NT2/D1 (cell line): ENCODE measurements at regions not wholly inside any gene's neighbourhood (a gene's known extent, or its start where the extent isn't known, plus 50 kb on each side); places are given as distances from the start of the nearest gene placed in this dataset.

ENCODE experiments used
- DNase-seq: peaks from one replicate; pipeline ENCODE4 v3.0.0-alpha.2; 2011; ENCODE audit warnings: low read depth, low spot score
- H3K27me3 ChIP-seq: 2 replicates; pipeline ENCODE4 v1.6.0; 2011; ENCODE audit warnings: mild to moderate bottlenecking; ENCODE audit not compliant: insufficient read length, insufficient read depth
- H3K36me3 ChIP-seq: 2 replicates; pipeline ENCODE4 v1.6.1; 2011; ENCODE audit warnings: mild to moderate bottlenecking, low read length, mixed read lengths; ENCODE audit not compliant: insufficient read depth, insufficient read length
- H3K4me1 ChIP-seq: 2 replicates; pipeline ENCODE4 v1.5.1; 2011; ENCODE audit not compliant: insufficient read depth, insufficient read length
- H3K4me3 ChIP-seq: 2 replicates; pipeline ENCODE4 v1.5.1; 2011; ENCODE audit warnings: low read depth; ENCODE audit not compliant: insufficient read length
- H3K9ac ChIP-seq: 2 replicates; pipeline ENCODE4 v1.6.0; 2011; ENCODE audit warnings: low read depth; ENCODE audit not compliant: insufficient read length
- H3K9me3 ChIP-seq: 2 replicates; pipeline ENCODE4 v1.5.1; 2011; ENCODE audit warnings: mild to moderate bottlenecking, low read length; ENCODE audit not compliant: insufficient read depth
- SUZ12 ChIP-seq: IDR thresholded peaks from 2 replicates; pipeline ENCODE4 v1.6.1; 2011; ENCODE audit not compliant: insufficient read length, insufficient read depth; ENCODE audit errors: extremely low read depth
- YY1 ChIP-seq: IDR thresholded peaks from 2 replicates; pipeline ENCODE4 v1.6.1; 2011; ENCODE audit not compliant: insufficient read length, insufficient read depth
- ZNF274 ChIP-seq: IDR thresholded peaks from 2 replicates; pipeline ENCODE4 v1.6.1; 2011; ENCODE audit warnings: mild to moderate bottlenecking, low read depth, low read length

DNA sequence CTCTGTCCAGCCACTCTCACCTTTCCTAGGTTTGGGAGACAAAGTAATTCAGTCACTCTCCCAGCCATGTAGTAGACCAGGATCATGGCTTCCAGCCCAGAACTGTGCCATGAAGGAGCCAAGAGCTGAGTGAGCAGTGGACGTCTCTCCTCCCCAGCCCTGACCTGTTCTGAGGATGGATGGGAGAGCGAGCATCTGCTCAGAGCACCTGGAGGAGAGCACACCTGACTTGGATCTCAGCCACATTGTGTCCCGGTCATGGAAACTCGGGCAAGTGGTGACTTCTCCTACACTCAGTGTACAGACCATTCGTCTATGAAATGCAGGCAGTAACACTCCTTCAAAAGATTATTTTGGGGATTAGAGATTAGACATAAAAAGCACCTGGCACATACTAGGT is 299.7 kb downstream of the TNS1 start:
- H3K9ac ChIP-seq = no peak overlapping the region
- no peak for DNase-seq
- H3K36me3 ChIP-seq = no peaks in the 10 kb centered on the region
- H3K9me3 ChIP-seq = no peaks in the 10 kb centered on the region
- no peak overlapping the region for H3K4me3 ChIP-seq
- no peak for TF ChIP-seq SUZ12
- TF ChIP-seq ZNF274 = no peak
- no peak for TF ChIP-seq YY1
- no peaks in the 10 kb centered on the region for H3K27me3 ChIP-seq
- H3K4me1 ChIP-seq = no peaks in the 10 kb centered on the region

- H3K27me3 ChIP-seq = no peaks in the 10 kb centered on the region
- no peaks in the 10 kb centered on the region for H3K9me3 ChIP-seq
- no peaks in the 10 kb centered on the region for H3K4me1 ChIP-seq
- H3K9ac ChIP-seq = no peak overlapping the region
- H3K4me3 ChIP-seq = no peak overlapping the region
- TF ChIP-seq ZNF274 (no peak), SUZ12 (no peak), YY1 (no peak)
- no peak for DNase-seq
- H3K36me3 ChIP-seq = no peaks in the 10 kb centered on the region
These were observed 301.2 kb downstream of the TNS1 start for GRCh38 chr2:217701622-217702021.

GRCh38 chr2:217698691-217699090 is 304.1 kb downstream of the TNS1 start:
- Histone ChIP-seq H3K4me3 (no peak overlapping the region), H3K4me1 (no peaks in the 10 kb centered on the region), H3K36me3 (no peaks in the 10 kb centered on the region), H3K27me3 (no peaks in the 10 kb centered on the region), H3K9ac (no peak overlapping the region), H3K9me3 (no peaks in the 10 kb centered on the region)
- TF ChIP-seq YY1 (no peak), ZNF274 (no peak), SUZ12 (no peak)
- DNase-seq = no peak

DNA sequence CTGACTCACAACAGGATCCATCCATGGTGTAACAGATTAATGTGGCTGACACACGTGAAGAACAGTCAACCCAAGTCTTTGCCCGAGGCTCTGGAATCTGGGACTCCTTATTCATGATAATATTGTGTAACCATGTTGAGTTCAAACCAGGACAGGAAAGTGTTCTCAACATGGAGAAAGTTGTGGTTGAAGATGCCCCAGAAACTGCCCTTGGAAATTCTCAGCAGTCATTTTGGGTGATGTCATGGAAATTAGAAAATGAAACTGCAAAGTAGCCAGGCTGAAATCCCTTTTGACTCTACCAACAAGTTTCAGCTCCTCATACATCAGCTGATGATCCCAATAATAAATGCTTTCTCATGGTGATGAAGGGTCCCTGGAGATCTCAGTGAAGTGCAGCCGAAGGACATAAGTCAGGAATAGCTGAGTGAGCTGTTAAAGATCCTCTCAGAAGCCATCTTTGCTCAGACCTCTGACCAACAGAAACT is 307.7 kb downstream of the TNS1 start:
- Histone ChIP-seq H3K4me3 (no peak overlapping the region), H3K9me3 (no peaks in the 10 kb centered on the region), H3K36me3 (no peaks in the 10 kb centered on the region), H3K4me1 (peaks cover 5% of the 10 kb centered on the region), H3K9ac (no peak overlapping the region), H3K27me3 (no peaks in the 10 kb centered on the region)
- no peak for DNase-seq
- TF ChIP-seq YY1 = no peak
- no peak for TF ChIP-seq ZNF274
- no peak for TF ChIP-seq SUZ12

GRCh38 chr2:217694291-217694690 is 308.5 kb downstream of the TNS1 start:
- Histone ChIP-seq H3K27me3 (no peaks in the 10 kb centered on the region), H3K36me3 (no peaks in the 10 kb centered on the region), H3K4me3 (no peak overlapping the region), H3K4me1 (peaks cover 5% of the 10 kb centered on the region), H3K9ac (no peak overlapping the region), H3K9me3 (no peaks in the 10 kb centered on the region)
- TF ChIP-seq YY1 (no peak), ZNF274 (no peak), SUZ12 (no peak)
- DNase-seq = no peak

DNA sequence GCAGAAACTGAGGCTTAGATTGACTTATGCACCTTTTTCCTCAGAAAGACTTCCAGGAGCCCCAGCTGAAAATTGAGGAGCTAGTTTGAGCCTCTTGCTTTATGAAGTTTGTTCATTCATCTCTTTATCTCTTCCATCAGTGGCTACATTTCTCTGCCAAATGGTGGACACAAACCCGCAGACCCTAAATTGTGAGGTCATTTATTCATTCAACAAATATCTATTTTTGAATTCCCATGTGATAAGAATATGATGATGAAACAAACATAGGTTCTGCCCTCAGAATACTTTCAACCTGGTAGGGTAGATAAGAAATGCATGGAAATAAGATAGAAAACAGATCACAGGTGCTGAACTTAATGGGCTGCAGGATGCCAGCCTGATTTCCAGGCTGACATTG is 309.4 kb downstream of the TNS1 start:
- TF ChIP-seq YY1 = no peak
- no peak for TF ChIP-seq ZNF274
- TF ChIP-seq SUZ12 = no peak
- Histone ChIP-seq H3K27me3 (no peaks in the 10 kb centered on the region), H3K4me1 (peaks cover 5% of the 10 kb centered on the region), H3K9me3 (no peaks in the 10 kb centered on the region), H3K4me3 (no peak overlapping the region), H3K9ac (no peak overlapping the region), H3K36me3 (no peaks in the 10 kb centered on the region)
- no peak for DNase-seq

DNA sequence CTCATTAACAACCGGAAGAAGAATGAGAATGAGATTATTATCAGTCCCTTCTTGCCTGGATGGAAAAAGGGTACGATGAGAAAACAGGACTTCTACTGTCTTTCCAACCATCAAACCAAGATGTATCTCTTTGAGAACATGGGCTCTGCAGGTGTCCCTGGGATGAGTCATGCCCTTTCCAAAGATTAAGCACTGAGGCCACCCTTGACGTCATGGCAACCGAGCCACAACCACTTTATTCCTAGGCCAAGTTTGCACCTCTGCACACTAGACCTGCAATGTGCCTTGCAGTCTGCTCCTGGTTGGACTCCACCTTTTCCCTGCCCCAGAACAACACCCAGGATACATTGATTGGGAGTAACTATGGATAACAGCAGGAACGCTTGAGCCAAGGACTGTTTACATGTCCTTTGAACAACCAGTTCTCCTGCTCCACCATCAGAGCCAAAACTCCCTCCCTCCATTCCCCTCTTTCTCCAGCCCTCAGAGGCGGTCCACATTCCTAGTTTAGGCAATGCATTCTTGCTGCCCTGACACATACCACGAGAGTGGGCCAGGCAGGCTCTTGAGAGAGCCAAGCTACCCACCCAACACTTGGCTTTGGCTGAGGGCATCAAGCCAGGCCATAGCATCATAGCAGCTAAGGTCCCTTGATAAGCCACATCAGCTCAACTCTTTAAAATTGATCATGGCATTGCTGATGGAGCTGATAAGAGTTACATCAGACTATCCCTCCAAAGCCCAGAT is 310.7 kb downstream of the TNS1 start:
- Histone ChIP-seq H3K4me1 (peaks cover 5% of the 10 kb centered on the region), H3K27me3 (no peaks in the 10 kb centered on the region), H3K36me3 (no peaks in the 10 kb centered on the region), H3K9me3 (no peaks in the 10 kb centered on the region), H3K9ac (no peak overlapping the region), H3K4me3 (no peak overlapping the region)
- no peak for DNase-seq
- TF ChIP-seq ZNF274 (no peak), YY1 (no peak), SUZ12 (no peak)
